Stimulated activated CD4-positive, alpha-beta T cell treated with anti-CD3 and anti-CD28 coated beads, Interleukin-4, amount 100 ng/mL, for 48 hours (primary cell): ENCODE measurements at regions not wholly inside any gene's neighbourhood (a gene's known extent, or its start where the extent isn't known, plus 50 kb on each side); places are given as distances from the start of the nearest gene placed in this dataset.

Experiments used
- DNase-seq, 2 donors: peaks; one replicate each; pipeline ENCODE4 v3.0.0-alpha.2; 2020; ENCODE audit warnings: low read depth in 2 of 2

DNA sequence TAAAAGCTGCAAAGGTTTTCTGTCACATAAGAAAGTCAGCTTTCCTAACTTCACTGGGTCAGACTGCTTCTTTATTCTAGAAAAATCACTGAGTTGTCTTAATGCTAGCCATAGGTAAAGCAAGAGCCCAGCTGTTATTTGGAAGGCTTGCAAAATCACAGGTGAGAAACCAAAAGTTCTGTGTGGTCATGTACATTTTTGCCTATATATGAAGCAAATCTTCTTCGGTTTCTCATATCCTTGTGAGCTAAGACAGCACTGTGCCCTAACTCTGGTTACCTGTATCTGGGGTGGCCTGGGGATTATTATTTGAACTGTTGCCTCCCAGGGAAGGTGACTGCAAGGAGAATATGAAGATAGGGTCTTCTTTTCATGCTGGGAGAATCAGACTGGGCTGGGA lies 444.9 kb upstream of the CLINT1 start:
- no peak for DNase-seq

DNA sequence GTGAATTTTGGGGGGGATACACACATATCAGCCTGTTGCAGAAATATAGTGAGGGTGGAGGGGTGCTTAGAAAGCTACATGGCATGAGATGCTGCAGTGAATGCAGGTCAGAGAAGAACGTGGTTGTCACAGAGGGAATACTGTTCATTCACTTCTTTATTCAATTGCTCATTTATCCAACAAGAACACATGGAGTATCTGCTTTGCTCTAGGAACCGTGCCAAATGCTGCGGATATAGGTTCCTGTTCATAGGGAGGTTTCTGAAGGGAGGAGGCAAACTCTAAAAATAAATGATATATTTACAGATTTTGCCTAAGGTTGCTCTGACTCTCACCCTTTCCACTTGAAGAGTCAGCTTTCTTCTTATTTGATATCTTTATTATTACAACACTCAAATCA lies 444.3 kb upstream of the CLINT1 start:
- DNase-seq: no peak

DNA sequence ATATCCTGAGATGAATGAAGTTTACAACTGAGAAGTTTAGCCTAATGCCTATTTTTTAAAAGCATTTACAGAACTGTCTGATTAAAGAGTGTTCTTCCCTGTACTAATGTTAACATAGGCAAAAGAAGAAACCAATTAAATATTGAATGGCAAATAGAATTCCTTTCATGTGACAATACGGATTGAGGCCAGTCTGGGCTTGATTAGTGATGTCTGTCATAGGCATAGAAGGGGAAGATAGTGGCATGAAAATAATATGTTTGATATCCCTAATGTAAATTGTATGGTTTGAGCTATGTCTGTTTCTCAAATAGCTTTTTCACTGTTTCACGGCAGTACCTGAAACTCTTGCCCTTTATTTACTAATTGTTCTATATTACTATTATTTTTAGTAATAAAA lies 443.1 kb upstream of the CLINT1 start:
- DNase-seq: no peak

DNA sequence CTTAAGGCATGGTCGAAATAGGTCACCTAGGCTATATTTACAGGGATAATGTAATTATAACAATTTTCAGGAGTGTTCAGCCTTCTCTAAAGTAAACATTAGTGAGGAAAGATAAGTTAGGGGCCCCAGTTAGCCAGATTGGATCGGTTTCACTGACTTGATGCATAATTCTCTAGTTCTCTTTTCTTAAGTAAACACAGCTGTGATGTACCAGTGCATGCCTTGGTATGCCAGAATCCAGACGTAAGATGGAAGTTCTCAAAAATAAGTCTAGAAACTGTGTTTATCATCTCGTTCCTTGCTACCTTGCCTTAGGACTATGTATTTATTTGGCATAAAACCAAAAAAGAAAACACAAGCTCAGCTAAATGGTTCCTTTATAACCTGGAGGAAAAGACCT lies 442.2 kb upstream of the CLINT1 start:
- no peak for DNase-seq

DNA sequence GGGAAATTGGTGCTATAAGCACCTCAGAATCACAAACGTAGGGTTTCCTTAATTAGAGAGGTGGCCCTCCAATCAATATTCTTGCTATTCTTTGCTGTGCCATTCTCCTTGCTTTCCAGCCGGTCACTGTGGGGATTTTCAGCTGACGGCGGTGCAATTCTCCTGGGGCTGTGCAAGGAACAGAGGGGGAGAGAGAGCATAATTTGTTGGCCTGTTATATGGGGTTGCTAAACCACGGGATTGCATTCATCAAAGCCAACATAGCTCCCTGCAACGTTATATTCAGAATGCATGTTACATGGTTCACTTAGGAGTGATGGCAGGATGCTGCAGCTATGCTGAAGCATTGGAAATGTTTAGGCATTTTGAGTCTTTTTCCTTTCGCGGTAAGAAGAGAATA lies 441.3 kb upstream of the CLINT1 start:
- no peak for DNase-seq

DNA sequence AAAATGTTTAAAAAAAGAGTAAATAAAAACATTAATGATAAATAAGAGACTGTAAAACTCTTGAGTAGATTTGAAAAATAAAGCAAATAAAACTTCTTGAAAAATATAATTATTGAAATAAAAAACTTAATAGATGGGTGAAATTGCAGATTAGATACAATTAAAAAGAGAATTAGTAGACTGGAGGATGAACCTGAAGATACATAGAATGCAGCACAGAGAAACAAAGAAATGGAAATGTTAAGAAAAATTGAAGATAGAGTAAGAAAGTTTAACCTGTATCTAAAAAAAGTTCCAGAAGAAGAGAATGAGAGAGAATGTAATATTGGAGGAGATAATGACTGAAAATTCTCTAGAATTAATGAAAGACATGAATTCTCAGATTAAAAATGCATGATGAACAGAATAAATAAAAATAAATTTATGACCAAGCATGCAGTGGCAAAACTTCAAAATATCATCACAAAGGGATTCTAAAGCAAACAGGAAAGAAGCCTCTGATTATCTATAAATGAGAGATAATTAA lies 438.1 kb upstream of the CLINT1 start:
- DNase-seq: no peak

DNA sequence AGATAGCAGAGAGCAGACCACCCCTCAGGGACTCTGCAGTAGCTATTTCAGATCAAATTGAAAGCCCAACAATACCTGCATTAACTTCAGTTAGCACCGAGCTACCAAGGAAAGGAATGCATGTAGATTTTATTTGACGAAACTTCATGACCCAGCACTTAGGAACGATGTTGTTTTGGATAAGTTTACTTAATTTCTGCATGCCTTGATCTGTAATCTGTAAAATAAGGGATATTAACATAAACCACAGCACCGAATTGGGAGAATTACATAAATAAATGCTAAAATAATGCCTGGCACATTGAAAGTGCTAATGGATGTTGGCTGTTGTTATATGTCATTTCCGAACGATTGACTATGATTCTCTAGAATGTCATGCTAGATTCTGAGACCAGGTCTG lies 435.8 kb upstream of the CLINT1 start:
- no peak for DNase-seq

DNA sequence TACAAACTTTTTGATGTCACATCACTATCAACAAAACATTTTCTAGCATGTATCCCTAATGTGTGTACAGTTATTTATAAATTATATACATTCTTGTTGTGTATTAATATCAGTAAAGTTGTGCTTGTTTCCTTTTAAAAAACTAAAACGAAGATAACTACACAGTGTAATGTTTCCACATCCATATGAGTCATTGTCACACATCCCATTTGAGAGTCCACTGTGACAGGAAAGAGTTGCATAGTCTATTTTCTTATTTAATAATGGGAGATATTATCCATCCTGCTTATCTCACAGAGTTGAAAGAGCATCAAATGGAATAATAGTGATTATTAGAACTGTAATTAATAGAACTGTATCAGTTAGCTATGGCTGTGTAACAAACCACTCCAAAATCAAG lies 434.0 kb upstream of the CLINT1 start:
- no peak for DNase-seq

DNA sequence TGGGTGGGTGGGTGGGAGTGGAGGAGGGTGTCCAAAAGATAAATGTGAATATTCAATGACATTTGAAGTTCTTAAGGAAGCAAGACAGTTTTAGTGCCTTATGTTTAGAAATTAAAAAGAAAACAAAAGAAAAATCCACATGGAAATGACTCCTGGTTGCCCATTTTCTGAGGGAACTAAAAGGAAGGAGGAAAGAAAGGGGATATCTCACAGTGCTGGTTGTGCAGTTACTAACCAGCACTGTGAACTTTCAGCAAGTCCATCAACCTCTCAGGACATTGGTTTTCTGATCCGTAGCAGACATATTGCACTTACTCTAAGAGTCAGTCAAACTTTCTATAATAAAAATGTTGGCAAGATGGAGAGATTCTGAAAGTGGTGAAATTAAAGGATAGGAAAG lies 431.0 kb upstream of the CLINT1 start:
- no peak for DNase-seq

DNA sequence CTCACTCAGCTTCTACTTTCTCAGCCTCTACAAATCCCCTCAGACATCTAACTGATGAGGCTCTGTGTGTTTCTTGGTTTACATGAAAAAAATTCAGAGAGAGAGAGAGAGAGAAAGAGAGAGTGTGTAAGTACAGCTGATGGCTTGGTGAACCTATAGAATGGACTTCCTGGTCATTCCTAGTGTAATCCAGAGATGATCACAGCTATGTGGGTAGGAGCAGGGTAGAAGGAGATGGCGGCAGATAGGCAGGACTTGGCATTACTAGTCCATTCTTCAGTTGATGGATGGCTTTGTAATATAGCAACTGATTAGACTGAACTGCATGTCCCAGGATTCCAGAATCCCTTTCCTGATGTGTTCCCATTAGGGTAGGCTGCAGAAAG lies 429.3 kb upstream of the CLINT1 start:
- no peak for DNase-seq

DNA sequence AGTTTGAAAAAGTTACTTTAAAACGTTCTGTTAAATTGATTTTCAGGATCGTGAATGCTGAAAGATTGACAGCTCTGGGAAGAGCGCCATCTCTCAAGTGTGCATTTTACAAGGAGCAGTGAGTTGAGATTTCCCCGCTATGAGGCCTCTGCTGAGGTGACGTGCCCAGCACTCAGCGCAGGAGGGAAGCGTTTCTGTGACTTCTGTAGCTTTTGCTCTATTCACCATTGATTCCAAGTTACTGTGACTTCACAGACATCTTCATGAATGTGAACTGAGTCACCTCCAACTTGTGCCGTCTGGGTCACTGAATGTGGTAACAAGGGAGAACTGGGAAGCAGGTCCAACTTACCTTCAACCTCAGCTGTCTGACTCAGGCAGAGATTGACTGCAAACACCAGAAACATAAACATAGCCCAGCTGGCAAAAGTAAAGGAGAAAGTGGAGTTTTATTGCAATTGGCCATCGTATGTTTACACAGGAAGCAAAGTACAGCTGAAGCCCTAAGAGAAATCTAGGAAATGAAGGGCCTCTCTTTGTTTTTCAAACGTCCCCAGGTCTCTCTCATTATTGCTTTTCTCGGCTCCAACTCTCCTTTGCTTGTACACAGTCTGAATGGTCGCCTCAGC lies 428.8 kb upstream of the CLINT1 start:
- no peak for DNase-seq

DNA sequence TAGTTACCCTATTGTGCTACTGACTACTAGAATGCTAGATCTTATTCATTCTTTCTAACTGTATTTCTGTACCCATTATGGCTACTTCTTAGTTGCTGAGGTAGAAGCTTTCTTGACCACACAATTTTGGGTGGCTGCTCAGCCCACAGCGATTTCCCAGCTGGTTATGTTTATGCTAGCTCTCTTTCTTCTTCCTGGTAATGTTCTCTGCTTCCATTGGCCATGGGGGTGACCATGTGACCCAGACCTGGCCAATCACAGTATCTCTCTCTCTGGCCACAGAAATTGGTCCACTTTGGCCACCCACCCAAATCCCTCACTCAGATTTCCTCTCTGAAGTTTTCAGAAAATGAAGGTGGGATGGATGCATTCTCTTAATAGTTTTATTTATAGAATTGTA lies 427.9 kb upstream of the CLINT1 start:
- DNase-seq: no peak

DNA sequence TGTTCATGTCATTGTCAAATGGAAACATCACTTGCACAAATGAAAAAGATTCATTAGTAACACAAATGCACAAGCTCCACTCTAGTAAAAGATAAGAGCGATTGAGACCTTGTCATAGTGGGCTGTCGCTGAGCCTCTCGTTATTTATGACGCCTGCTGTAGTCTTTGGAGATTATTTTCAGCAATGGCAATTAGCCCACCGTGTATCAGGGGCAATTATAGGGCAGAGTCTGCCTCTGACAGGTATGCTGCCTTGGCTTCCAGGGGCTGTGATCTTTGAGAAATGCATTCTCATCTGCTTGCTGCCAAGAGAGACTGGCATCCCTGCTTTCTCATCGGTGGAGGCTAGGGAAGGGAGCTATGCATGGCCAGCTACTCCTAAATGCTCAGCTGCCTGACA lies 426.8 kb upstream of the CLINT1 start:
- no peak for DNase-seq

DNA sequence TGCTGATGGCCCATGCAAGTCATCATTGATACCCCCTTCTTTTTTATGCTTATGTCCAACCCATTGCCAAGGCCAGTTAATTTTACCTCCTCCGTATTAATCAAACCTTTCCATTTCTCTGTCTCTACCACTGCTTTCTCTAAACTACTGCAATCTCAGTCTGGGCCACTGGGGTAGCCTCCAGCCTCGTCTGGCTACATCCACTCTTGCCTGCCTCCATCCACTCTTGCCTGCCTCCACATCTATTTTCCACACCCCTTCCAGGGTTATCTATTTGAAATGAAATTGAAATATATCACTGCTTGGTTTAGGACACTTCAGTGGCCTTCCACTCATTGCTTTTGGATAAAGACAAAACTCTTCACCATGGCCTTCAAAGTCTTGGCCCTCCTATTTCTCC lies 425.3 kb upstream of the CLINT1 start:
- no peak for DNase-seq

DNA sequence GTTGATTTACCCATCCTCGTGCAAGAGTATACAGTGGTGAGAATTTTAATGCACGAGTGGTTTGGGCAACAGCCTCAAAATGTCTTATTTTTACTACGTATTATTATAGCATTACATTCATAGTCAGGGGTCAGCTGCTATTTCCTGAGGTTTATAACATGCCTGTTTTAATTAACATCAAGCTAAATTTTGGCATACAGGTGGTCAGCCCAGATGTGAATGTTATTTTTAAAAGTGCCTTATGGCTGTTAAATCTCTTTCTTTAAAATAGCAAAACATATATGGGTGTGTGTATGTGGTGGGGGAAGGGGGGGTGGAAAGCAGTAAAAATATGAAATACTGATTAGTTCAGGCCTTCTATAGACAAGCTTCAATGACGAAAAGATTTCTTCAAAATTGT lies 424.5 kb upstream of the CLINT1 start:
- no peak for DNase-seq

DNA sequence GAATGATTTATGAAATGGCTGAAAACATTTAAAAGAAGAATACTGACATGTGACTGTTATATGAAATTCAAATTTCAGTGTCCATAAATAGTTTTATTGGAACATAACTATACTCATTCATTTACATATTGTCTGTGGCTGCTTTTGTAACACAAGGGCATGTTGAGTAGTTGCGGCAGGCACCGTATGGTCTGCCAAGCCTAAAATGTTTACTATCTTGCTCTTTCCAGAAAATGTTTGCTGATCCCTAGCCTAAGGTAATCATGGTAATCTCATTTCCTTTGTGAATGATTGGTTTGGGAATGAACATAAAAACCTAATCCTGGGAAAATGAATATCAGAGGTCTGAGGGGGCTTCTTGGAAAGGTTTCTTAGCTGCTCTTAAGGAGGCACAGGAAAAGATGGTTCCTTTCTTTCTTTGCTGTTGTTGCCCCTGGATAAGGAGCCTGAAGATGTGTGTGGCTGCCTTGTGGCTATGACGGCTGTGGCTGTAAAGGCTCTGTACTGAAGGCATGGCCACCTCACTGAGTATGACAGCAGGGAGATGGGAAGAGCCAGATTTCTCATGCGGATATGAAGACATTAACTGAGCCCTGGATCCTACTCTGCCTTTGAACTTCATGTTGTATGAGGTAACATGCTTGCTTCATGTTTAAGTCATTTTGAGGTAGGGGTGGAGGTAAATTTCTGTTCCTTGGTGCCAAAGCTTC lies 419.4 kb upstream of the CLINT1 start:
- no peak for DNase-seq

DNA sequence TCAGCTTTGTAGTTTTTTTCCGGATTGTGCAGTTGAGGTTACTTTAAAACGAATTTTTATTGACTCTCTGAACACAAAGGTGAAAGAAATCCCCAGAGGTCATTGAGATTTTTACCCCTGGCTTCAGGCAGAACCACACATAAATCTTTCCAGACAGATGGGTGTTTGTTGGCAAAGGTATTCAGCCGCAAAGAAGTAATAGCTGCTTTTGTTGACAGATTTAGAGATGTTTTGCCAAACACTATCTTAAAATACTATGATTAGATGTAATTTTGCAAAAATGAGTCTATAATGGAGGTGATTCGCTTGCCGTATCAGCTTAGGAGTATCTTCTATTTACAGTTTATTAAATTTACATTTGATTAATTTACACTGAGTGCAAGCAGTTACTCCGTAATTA lies 418.3 kb upstream of the CLINT1 start:
- no peak for DNase-seq

DNA sequence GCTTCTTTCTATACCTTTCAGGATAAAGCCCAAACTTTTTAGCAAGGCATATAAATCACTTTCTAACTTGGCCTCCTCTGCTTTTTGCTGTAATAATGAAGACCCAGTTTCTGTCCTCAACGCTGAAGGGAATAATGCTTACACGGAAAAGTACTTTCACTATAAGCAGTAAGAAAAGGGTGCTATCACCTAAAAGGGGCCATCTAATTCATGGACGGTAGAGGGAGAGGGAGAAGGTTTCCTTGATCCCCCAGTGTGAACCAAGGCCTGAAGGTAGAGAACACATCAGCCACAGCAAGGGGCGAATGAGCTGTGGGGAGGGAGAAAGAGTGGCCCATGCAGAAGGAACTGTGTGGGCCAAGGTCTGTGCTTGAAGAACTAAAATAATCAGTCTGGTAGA lies 417.7 kb upstream of the CLINT1 start:
- DNase-seq: no peak

DNA sequence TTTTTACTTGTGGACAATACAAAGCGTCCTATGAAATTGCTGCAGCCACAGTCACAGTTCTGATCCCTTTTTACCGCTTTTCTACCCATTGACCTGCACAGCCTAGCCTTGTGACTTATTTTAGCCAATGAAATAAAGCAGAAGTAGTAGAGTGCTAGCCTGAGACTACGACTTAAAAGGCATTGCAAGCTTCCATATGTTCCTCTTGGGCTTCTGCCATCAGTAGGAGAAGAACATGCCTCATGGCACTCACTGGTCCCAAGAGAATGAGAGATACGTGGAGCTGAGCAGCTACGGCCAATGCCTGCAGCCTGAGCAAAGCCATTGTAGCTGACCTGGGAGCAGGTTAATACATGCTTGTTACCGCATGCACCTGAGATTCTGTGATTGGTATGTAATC lies 416.6 kb upstream of the CLINT1 start:
- no peak for DNase-seq

DNA sequence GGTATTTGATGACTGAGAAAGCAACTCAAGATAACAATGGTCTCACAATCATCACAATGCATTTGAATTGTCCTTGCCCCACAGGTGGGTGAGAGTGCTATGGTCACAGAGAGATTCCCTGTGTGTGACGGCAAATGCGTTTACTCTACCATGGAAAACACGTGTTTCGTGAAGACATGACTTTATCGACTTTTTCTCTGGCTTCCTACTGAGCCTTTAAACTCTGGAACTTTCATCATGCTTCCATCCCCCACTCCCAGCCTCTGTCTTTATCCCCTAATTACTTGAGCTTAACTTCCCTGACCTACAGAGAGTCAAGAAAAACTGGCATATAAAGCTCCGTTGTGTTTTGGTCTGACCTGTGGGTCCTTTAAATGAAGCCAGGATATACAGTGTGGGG lies 414.1 kb upstream of the CLINT1 start:
- DNase-seq: no peak

DNA sequence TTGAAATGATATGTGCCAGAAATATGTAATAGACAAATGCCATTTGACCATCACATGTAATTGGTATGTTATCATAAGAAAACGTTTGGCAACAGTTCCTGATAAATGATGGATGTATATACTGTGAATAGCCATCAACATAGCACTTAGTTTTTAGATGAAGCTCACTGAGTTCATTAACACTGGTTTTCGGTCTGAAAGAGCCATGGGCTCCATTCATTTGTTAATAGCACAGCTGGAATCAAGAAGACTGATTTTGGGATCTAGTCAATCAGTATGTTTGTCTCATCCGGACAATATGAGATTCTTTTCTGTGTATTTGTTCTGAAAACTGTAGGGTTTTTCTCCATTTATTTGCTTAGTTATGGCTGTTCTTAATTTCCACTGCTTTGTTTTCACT lies 413.5 kb upstream of the CLINT1 start:
- no peak for DNase-seq

DNA sequence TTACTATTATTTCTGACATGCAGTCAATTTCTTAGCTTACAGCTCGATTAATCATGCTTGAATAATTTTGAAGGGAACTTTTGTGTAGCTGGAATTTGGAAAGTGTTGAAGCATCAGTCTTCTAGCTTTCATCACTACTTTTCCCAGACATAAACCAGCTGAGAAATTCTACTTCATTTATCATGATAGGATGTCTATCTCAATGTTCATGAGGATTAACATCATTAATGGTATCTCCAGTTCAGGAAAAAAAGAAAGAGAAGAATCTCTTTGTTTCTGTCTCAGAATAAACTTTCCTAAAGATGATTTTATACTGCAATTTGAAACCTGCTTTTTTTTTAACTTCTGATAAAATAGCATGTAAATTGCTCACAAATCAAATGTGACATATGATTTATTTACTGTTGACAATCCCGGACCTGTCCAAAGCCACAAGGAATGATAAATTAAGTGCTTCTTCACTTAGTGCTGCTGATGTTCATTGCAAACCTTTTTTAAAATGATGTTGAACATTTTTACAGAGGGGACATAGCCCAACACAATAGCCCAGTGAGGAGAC lies 412.1 kb upstream of the CLINT1 start:
- no peak for DNase-seq

DNA sequence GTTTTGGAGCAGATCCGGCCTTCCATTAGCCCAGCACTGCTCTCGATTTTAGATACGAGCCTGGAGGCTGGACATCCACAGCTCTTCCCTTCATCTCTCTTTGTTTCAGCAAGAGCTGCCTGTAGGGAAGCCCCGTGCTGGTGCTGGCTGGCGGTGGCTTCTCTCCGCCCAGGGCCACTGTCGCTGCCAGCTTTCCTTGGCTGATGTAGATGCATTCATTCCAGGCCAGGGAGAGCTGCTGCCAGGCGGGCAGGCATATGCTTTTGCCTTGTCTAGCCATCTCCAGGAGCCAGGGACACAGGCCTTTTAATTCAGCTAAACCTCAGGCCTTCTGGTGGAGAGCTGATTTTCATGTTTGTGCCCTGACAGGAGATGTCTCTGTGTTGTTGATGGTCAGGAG lies 409.3 kb upstream of the CLINT1 start:
- DNase-seq: no peak

DNA sequence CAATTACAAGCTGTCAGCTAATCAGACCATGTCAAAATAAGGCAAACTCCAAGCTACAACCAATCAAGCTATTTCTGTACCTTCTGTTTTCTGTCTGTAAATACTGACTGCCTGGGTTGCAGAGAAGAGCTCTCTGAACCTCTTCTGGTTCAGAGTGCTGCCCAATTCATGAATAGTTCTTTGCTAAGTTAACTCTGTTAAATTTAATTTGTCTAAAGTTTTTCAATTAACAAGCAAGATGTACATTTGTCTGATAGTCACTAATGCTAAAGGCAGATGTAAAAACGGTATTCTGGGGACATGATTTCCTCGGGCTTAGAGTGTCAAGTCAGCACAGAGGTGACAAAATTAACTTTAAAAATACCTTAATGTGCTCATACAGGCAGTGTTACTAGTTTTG lies 408.3 kb upstream of the CLINT1 start:
- DNase-seq: no peak
